HepG2 (cell line): ENCODE measurements at regions not wholly inside any gene's neighbourhood (a gene's known extent, or its start where the extent isn't known, plus 50 kb on each side); places are given as distances from the start of the nearest gene placed in this dataset.

Experiments used
- ATAC-seq: fragments of 200-7000 bp; cut with Tn5 transposase; 3 replicates; pipeline ENCODE4 v1.9.1; 2020; ENCODE audit warnings: mild to moderate bottlenecking, moderate library complexity
- BruUV-seq: library from RNA; stranded (reverse); fragments of 400-500 nt; replicated peaks from 2 replicates; lab custom pipeline; 2021; lab: Mats Ljungman, UMichigan
- CTCF ChIA-PET: fragments of 300-600 bp; formaldehyde crosslinking; extraction: SDS; loops from one replicate; lab custom pipeline; 2021; ENCODE audit warnings: low total read pairs, inconsistent platforms, low intra/inter-chr PET ratio; lab: Yijun Ruan, JAX
- POLR2A ChIA-PET: fragments of 350-600 bp; sonication (Branson Sonifier 250); formaldehyde crosslinking; loops from one replicate; lab custom pipeline; 2020; ENCODE audit warnings: antibody characterized with exemption, inconsistent platforms; lab: Yijun Ruan, JAX
- DNase-seq: peaks from one replicate; pipeline ENCODE4 v3.0.0-alpha.2; 2015; ENCODE audit warnings: low spot score
- FAIRE-seq: peaks from 3 replicates; lab custom pipeline; 2011; peaks lifted over from hg19 to GRCh38; lab: Jason Lieb, UNC
- H2AFZ ChIP-seq: one replicate; pipeline ENCODE4 v1.6.1; 2011; ENCODE audit warnings: low read length, inconsistent platforms
- H3K27ac ChIP-seq: fragments of 300-600 bp; 3 replicates; pipeline ENCODE4 v1.8.0; 2011; ENCODE audit warnings: mixed run types, mild to moderate bottlenecking, mixed read lengths, low read length, inconsistent platforms; ENCODE audit not compliant: insufficient read depth; ENCODE audit errors: extremely low read length
- H3K27me3 ChIP-seq, 2 experiments: fragments of 200-600 bp in 1 of 2; 2 replicates in 1 of 2; 3 replicates in 1 of 2; pipeline versions ENCODE4 v1.6.0 to v1.8.0; 2011; ENCODE audit warnings: low read length in 2 of 2, mild to moderate bottlenecking in 2 of 2, moderate library complexity in 2 of 2, inconsistent platforms in 1 of 2; ENCODE audit not compliant: insufficient read depth in 2 of 2, control insufficient read depth in 1 of 2
- H3K36me3 ChIP-seq, 2 experiments: fragments of 200-600 bp in 1 of 2; replicated peaks in 1 of 2; 2 replicates in 1 of 2; 3 replicates in 1 of 2; pipeline versions ENCODE4 v1.5.1 to v1.8.0; 2011; ENCODE audit warnings: low read length in 2 of 2, inconsistent platforms in 1 of 2; ENCODE audit not compliant: insufficient read depth in 2 of 2, control insufficient read depth in 1 of 2
- H3K4me1 ChIP-seq: 2 replicates; pipeline ENCODE4 v1.5.1; 2012; ENCODE audit warnings: low read length, inconsistent platforms; ENCODE audit not compliant: insufficient read depth
- H3K4me2 ChIP-seq: 2 replicates; pipeline ENCODE4 v1.6.0; 2011; ENCODE audit warnings: low read depth, low read length, inconsistent platforms
- H3K4me3 ChIP-seq, 3 experiments: fragments of 200-600 bp in 1 of 3; sonication (generic), shearing (Covaris generic) in 1 of 3; replicated peaks in 1 of 3; 2 replicates each; pipeline ENCODE4 v1.5.1; 2011 to 2016; ENCODE audit warnings: low read length in 3 of 3, inconsistent platforms in 2 of 3, low read depth in 2 of 3, mild to moderate bottlenecking in 2 of 3, control low read depth in 1 of 3, mixed read lengths in 1 of 3; ENCODE audit not compliant: insufficient read depth in 1 of 3
- H3K79me2 ChIP-seq: one replicate; pipeline ENCODE4 v1.6.1; 2011; ENCODE audit warnings: low read length, inconsistent platforms; ENCODE audit not compliant: insufficient read depth
- H3K9ac ChIP-seq: 2 replicates; pipeline ENCODE4 v1.6.0; 2011; ENCODE audit warnings: mild to moderate bottlenecking, low read depth, low read length, inconsistent platforms; ENCODE audit not compliant: insufficient read depth
- H3K9me3 ChIP-seq: 2 replicates; pipeline ENCODE4 v1.5.1; 2012; ENCODE audit warnings: mild to moderate bottlenecking, low read length
- H4K20me1 ChIP-seq: 2 replicates; pipeline ENCODE4 v1.6.0; 2011; ENCODE audit warnings: inconsistent platforms, mild to moderate bottlenecking, low read length, moderate library complexity; ENCODE audit not compliant: insufficient read depth
- CREB1 ChIP-seq, 2 experiments: fragments of 450-650 bp in 1 of 2; IDR thresholded peaks; 2 replicates each; pipeline ENCODE4 v1.6.1; 2016 to 2017; ENCODE audit warnings: control low read depth in 1 of 2, mild to moderate bottlenecking in 1 of 2, missing compliant biosample characterization in 1 of 2, missing genetic modification characterization in 1 of 2
- ISL2 ChIP-seq: sonication (generic); formaldehyde crosslinking; IDR thresholded peaks from 2 replicates; pipeline ENCODE4 v1.5.0; 2020; ENCODE audit warnings: missing genetic modification reagents
- PTBP1 ChIP-seq: fragments of 200-400 bp; formaldehyde crosslinking; IDR thresholded peaks from 2 replicates; pipeline ENCODE4 v1.6.1; 2018; ENCODE audit warnings: low read length, low read depth; ENCODE audit not compliant: poor library complexity, severe bottlenecking
- TEF ChIP-seq: sonication (generic); formaldehyde crosslinking; IDR thresholded peaks from 2 replicates; pipeline ENCODE4 v1.5.0; 2020; ENCODE audit warnings: missing genetic modification reagents
- whole genome bisulfite sequencing: methylation state at CpG from one replicate; pipeline ENCODE4 v1.1.6; 2017; ENCODE audit warnings: low lambda C conversion rate; 5-methylcytosine and 5-hydroxymethylcytosine counted together
- in situ Hi-C: cut with HindIII; loops from 2 replicates; pipeline ENCODE4 v1.10.0; 2017; ENCODE audit warnings: low pct_unique_long_range_greater_than_20kb; ENCODE audit not compliant: extremely low pct_ligation_motif_present
- intact Hi-C: fragments of 100-400 bp; cut with micrococcal nuclease; formaldehyde crosslinking; loops from one replicate; pipeline ENCODE4 v1.10.0; 2022; ENCODE audit not compliant: unreplicated experiment
- TF ChIP-seq, protein P1 (sequence below): sonication (generic); formaldehyde crosslinking; IDR thresholded peaks from 2 replicates; pipeline ENCODE4 v1.4.0; 2020; ENCODE audit warnings: mild to moderate bottlenecking, missing genetic modification reagents
- TF ChIP-seq, protein P2 (sequence below): sonication (generic); formaldehyde crosslinking; conservative IDR thresholded peaks from 2 replicates; pipeline ENCODE4 v1.4.0; 2020; ENCODE audit warnings: mild to moderate bottlenecking, missing genetic modification reagents, moderate library complexity

GRCh38 chr5:6175172-6175854 lies 203.0 kb downstream of the MED10 start:
- Histone ChIP-seq H3K4me3 (no peak overlapping the region), H3K9ac (no peak overlapping the region), H4K20me1 (no peaks in the 10 kb centered on the region), H3K36me3 (no peaks in the 10 kb centered on the region), H3K79me2 (no peaks in the 10 kb centered on the region), H3K27ac (no peak overlapping the region), H3K9me3 (no peaks in the 10 kb centered on the region), H3K27me3 (no peaks in the 10 kb centered on the region), H2AFZ (no peak overlapping the region), H3K4me1 (no peaks in the 10 kb centered on the region), H3K4me2 (no peak overlapping the region)
- ChIA-PET CTCF (no interaction called here), POLR2A (no interaction called here)
- no peak for DNase-seq
- no peak for FAIRE-seq
- no TSS peak for BruUV-seq
- in situ Hi-C loops (no loop called here), intact Hi-C loops (no loop called here)
- TF ChIP-seq CREB1 (IDR thresholded peaks at IDR 0.05), result peak; percentile 36; the same call in 1 of the 2 replicates
- no peak for TF ChIP-seq CREB1 (CRISPR knock-in tag; IDR thresholded peaks at IDR 0.05)
- TF ChIP-seq PTBP1, result no peak
- TF ChIP-seq TEF (CRISPR knock-in tag), result no peak
- TF ChIP-seq, protein P1, sequence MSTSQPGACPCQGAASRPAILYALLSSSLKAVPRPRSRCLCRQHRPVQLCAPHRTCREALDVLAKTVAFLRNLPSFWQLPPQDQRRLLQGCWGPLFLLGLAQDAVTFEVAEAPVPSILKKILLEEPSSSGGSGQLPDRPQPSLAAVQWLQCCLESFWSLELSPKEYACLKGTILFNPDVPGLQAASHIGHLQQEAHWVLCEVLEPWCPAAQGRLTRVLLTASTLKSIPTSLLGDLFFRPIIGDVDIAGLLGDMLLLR (CRISPR knock-in tag), result no peak
- ATAC-seq, result no peak
- WGBS, result 17% methylated on average over 6 of the region's 6 CpGs

- no TSS peak for BruUV-seq
- TF ChIP-seq, protein P2, sequence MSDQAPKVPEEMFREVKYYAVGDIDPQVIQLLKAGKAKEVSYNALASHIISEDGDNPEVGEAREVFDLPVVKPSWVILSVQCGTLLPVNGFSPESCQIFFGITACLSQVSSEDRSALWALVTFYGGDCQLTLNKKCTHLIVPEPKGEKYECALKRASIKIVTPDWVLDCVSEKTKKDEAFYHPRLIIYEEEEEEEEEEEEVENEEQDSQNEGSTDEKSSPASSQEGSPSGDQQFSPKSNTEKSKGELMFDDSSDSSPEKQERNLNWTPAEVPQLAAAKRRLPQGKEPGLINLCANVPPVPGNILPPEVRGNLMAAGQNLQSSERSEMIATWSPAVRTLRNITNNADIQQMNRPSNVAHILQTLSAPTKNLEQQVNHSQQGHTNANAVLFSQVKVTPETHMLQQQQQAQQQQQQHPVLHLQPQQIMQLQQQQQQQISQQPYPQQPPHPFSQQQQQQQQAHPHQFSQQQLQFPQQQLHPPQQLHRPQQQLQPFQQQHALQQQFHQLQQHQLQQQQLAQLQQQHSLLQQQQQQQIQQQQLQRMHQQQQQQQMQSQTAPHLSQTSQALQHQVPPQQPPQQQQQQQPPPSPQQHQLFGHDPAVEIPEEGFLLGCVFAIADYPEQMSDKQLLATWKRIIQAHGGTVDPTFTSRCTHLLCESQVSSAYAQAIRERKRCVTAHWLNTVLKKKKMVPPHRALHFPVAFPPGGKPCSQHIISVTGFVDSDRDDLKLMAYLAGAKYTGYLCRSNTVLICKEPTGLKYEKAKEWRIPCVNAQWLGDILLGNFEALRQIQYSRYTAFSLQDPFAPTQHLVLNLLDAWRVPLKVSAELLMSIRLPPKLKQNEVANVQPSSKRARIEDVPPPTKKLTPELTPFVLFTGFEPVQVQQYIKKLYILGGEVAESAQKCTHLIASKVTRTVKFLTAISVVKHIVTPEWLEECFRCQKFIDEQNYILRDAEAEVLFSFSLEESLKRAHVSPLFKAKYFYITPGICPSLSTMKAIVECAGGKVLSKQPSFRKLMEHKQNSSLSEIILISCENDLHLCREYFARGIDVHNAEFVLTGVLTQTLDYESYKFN (CRISPR knock-in tag), result peak; percentile 33; the same call in 1 of the 2 replicates
- TF ChIP-seq ISL2 (CRISPR knock-in tag), result peak; percentile 58; the same call in 1 of the 2 replicates
Observed at GRCh38 chr5:6169660-6170059, 208.7 kb downstream of the MED10 start.

More at GRCh38 chr5:6169660-6170059, 208.7 kb downstream of the MED10 start:
- POLR2A ChIA-PET, result no interaction called here
- intact Hi-C loops, result no loop called here
- H3K4me3 ChIP-seq, result no peak overlapping the region
- H3K4me1 ChIP-seq, result no peaks in the 10 kb centered on the region
- FAIRE-seq (no peak), ATAC-seq (peak; percentile 72), DNase-seq (peak; percentile 12)
- CTCF ChIA-PET, result no interaction called here
- no peak overlapping the region for H3K9ac ChIP-seq
- H3K27me3 ChIP-seq, result no peaks in the 10 kb centered on the region
- H2AFZ ChIP-seq, result no peak overlapping the region
- in situ Hi-C loops, result no loop called here
- WGBS, result 2% methylated on average over 4 of the region's 4 CpGs
- H3K4me2 ChIP-seq, result no peak overlapping the region
- no peaks in the 10 kb centered on the region for H4K20me1 ChIP-seq
- no peaks in the 10 kb centered on the region for H3K36me3 ChIP-seq
- no peaks in the 10 kb centered on the region for H3K79me2 ChIP-seq
- H3K9me3 ChIP-seq, result no peaks in the 10 kb centered on the region
- H3K27ac ChIP-seq, result no peak overlapping the region
